Activated naive CD8-positive, alpha-beta T cell treated with anti-CD3 and anti-CD28 coated beads for 36 hours (primary cell): ENCODE measurements at regions not wholly inside any gene's neighbourhood (a gene's known extent, or its start where the extent isn't known, plus 50 kb on each side); places are given as distances from the start of the nearest gene placed in this dataset.

Experiments
- DNase-seq: peaks from one replicate; pipeline ENCODE4 v3.0.0; 2021
- H3K27ac Mint-ChIP-seq: one replicate; pipeline ENCODE4 v1.8.0; 2022; ENCODE audit warnings: mild to moderate bottlenecking, moderate library complexity, mixed read lengths
- H3K27me3 Mint-ChIP-seq: one replicate; pipeline ENCODE4 v1.8.0; 2022; ENCODE audit warnings: mild to moderate bottlenecking, mixed read lengths
- H3K36me3 Mint-ChIP-seq: one replicate; pipeline ENCODE4 v1.8.0; 2021; ENCODE audit warnings: mild to moderate bottlenecking, mixed read lengths
- H3K4me1 Mint-ChIP-seq: one replicate; pipeline ENCODE4 v1.8.0; 2021; ENCODE audit warnings: mixed read lengths
- H3K4me3 Mint-ChIP-seq: one replicate; pipeline ENCODE4 v1.8.0; 2022; ENCODE audit warnings: mild to moderate bottlenecking, moderate library complexity, mixed read lengths
- H3K9me3 Mint-ChIP-seq: one replicate; pipeline ENCODE4 v1.8.0; 2022; ENCODE audit warnings: mixed read lengths

GRCh38 chr1:244237445-244237844 lies 186.4 kb downstream of the ZBTB18 start:
- peaks cover 6% of the 10 kb centered on the region for H3K4me1 Mint-ChIP-seq
- H3K9me3 Mint-ChIP-seq, result no peaks in the 10 kb centered on the region
- DNase-seq, result no peak
- H3K36me3 Mint-ChIP-seq, result no peaks in the 10 kb centered on the region
- H3K4me3 Mint-ChIP-seq, result no peak overlapping the region
- no peaks in the 10 kb centered on the region for H3K27me3 Mint-ChIP-seq
- H3K27ac Mint-ChIP-seq, result no peak overlapping the region

- H3K4me1 Mint-ChIP-seq, result peaks cover 9% of the 10 kb centered on the region
Measured at GRCh38 chr1:244239261-244239770, 188.2 kb downstream of the ZBTB18 start.

GRCh38 chr1:244241438-244241837 lies 190.4 kb downstream of the ZBTB18 start:
- no peaks in the 10 kb centered on the region for H3K36me3 Mint-ChIP-seq
- peaks cover 9% of the 10 kb centered on the region for H3K4me1 Mint-ChIP-seq
- H3K27me3 Mint-ChIP-seq, result no peaks in the 10 kb centered on the region
- no peak overlapping the region for H3K27ac Mint-ChIP-seq
- no peak overlapping the region for H3K4me3 Mint-ChIP-seq
- H3K9me3 Mint-ChIP-seq, result no peaks in the 10 kb centered on the region
- no peak for DNase-seq

More at GRCh38 chr1:244239261-244239770, 188.2 kb downstream of the ZBTB18 start:
- no peak for DNase-seq
- H3K27ac Mint-ChIP-seq, result no peak overlapping the region
- no peaks in the 10 kb centered on the region for H3K9me3 Mint-ChIP-seq
- no peak overlapping the region for H3K4me3 Mint-ChIP-seq
- no peaks in the 10 kb centered on the region for H3K36me3 Mint-ChIP-seq
- H3K27me3 Mint-ChIP-seq, result no peaks in the 10 kb centered on the region

GRCh38 chr1:244242446-244242845 lies 191.4 kb downstream of the ZBTB18 start:
- DNase-seq, result no peak
- H3K4me1 Mint-ChIP-seq, result peaks cover 9% of the 10 kb centered on the region
- H3K9me3 Mint-ChIP-seq, result no peaks in the 10 kb centered on the region
- H3K4me3 Mint-ChIP-seq, result no peak overlapping the region
- no peaks in the 10 kb centered on the region for H3K36me3 Mint-ChIP-seq
- no peak overlapping the region for H3K27ac Mint-ChIP-seq
- H3K27me3 Mint-ChIP-seq, result no peaks in the 10 kb centered on the region

GRCh38 chr1:244246334-244246733 lies 195.3 kb downstream of the ZBTB18 start:
- H3K4me3 Mint-ChIP-seq, result no peak overlapping the region
- no peak overlapping the region for H3K27ac Mint-ChIP-seq
- H3K27me3 Mint-ChIP-seq, result no peaks in the 10 kb centered on the region
- no peaks in the 10 kb centered on the region for H3K9me3 Mint-ChIP-seq
- peaks cover 5% of the 10 kb centered on the region for H3K4me1 Mint-ChIP-seq
- no peaks in the 10 kb centered on the region for H3K36me3 Mint-ChIP-seq
- no peak for DNase-seq

- no peak for DNase-seq
- no peaks in the 10 kb centered on the region for H3K9me3 Mint-ChIP-seq
- no peak overlapping the region for H3K4me3 Mint-ChIP-seq
- no peak overlapping the region for H3K27ac Mint-ChIP-seq
- H3K4me1 Mint-ChIP-seq, result no peaks in the 10 kb centered on the region
- no peaks in the 10 kb centered on the region for H3K27me3 Mint-ChIP-seq
- no peaks in the 10 kb centered on the region for H3K36me3 Mint-ChIP-seq
Measured at GRCh38 chr1:244248426-244248825, 197.3 kb downstream of the ZBTB18 start.

- H3K9me3 Mint-ChIP-seq, result no peaks in the 10 kb centered on the region
- no peaks in the 10 kb centered on the region for H3K27me3 Mint-ChIP-seq
- no peaks in the 10 kb centered on the region for H3K36me3 Mint-ChIP-seq
- H3K27ac Mint-ChIP-seq, result no peak overlapping the region
- DNase-seq, result no peak
- no peak overlapping the region for H3K4me3 Mint-ChIP-seq
- no peaks in the 10 kb centered on the region for H3K4me1 Mint-ChIP-seq
Measured at GRCh38 chr1:244252211-244252610, 199.5 kb downstream of the ADSS2 start.

- no peak for DNase-seq
Measured at GRCh38 chr1:244254467-244254866, 197.2 kb downstream of the ADSS2 start.

GRCh38 chr1:244255426-244255965 lies 196.2 kb downstream of the ADSS2 start:
- Mint-ChIP-seq H3K27me3 (no peaks in the 10 kb centered on the region), H3K9me3 (no peaks in the 10 kb centered on the region)
- no peak for DNase-seq

More at GRCh38 chr1:244254467-244254866, 197.2 kb downstream of the ADSS2 start:
- H3K9me3 Mint-ChIP-seq, result no peaks in the 10 kb centered on the region
- no peaks in the 10 kb centered on the region for H3K4me1 Mint-ChIP-seq
- no peak overlapping the region for H3K4me3 Mint-ChIP-seq
- no peaks in the 10 kb centered on the region for H3K27me3 Mint-ChIP-seq
- H3K27ac Mint-ChIP-seq, result no peak overlapping the region
- no peaks in the 10 kb centered on the region for H3K36me3 Mint-ChIP-seq

GRCh38 chr1:244256086-244256676 lies 195.5 kb downstream of the ADSS2 start:
- Mint-ChIP-seq H3K4me1 (no peaks in the 10 kb centered on the region), H3K27ac (no peak overlapping the region), H3K36me3 (no peaks in the 10 kb centered on the region), H3K27me3 (peaks cover 2% of the 10 kb centered on the region), H3K4me3 (no peak overlapping the region), H3K9me3 (no peaks in the 10 kb centered on the region)
- DNase-seq, result no peak

More at GRCh38 chr1:244255426-244255965, 196.2 kb downstream of the ADSS2 start:
- no peak overlapping the region for H3K27ac Mint-ChIP-seq
- no peak overlapping the region for H3K4me3 Mint-ChIP-seq
- H3K36me3 Mint-ChIP-seq, result no peaks in the 10 kb centered on the region
- H3K4me1 Mint-ChIP-seq, result no peaks in the 10 kb centered on the region

GRCh38 chr1:244264163-244264562 lies 187.5 kb downstream of the ADSS2 start:
- Mint-ChIP-seq H3K27ac (no peak overlapping the region), H3K27me3 (peaks cover 3% of the 10 kb centered on the region), H3K9me3 (no peaks in the 10 kb centered on the region), H3K4me3 (no peak overlapping the region), H3K4me1 (no peaks in the 10 kb centered on the region), H3K36me3 (no peaks in the 10 kb centered on the region)
- no peak for DNase-seq

- Mint-ChIP-seq H3K9me3 (peaks cover 2% of the 10 kb centered on the region), H3K4me1 (no peaks in the 10 kb centered on the region), H3K36me3 (no peaks in the 10 kb centered on the region), H3K27ac (no peak overlapping the region), H3K4me3 (no peak overlapping the region), H3K27me3 (peaks cover 3% of the 10 kb centered on the region)
- DNase-seq, result no peak
Measured at GRCh38 chr1:244265507-244265906, 186.2 kb downstream of the ADSS2 start.

- no peak for DNase-seq
- Mint-ChIP-seq H3K9me3 (peaks cover 6% of the 10 kb centered on the region), H3K4me3 (no peak overlapping the region), H3K27ac (no peak overlapping the region), H3K27me3 (no peaks in the 10 kb centered on the region), H3K36me3 (no peaks in the 10 kb centered on the region), H3K4me1 (peaks cover 6% of the 10 kb centered on the region)
Measured at GRCh38 chr1:244269169-244269568, 182.5 kb downstream of the ADSS2 start.

- DNase-seq, result no peak
- Mint-ChIP-seq H3K27me3 (no peaks in the 10 kb centered on the region), H3K4me3 (no peak overlapping the region), H3K36me3 (no peaks in the 10 kb centered on the region), H3K4me1 (peaks cover 6% of the 10 kb centered on the region), H3K9me3 (peaks cover 6% of the 10 kb centered on the region), H3K27ac (no peak overlapping the region)
Measured at GRCh38 chr1:244271004-244271403, 180.7 kb downstream of the ADSS2 start.

GRCh38 chr1:244271691-244272308 lies 179.9 kb downstream of the ADSS2 start:
- Mint-ChIP-seq H3K27ac (no peak overlapping the region), H3K36me3 (no peaks in the 10 kb centered on the region), H3K4me3 (no peak overlapping the region), H3K27me3 (no peaks in the 10 kb centered on the region), H3K4me1 (peaks cover 6% of the 10 kb centered on the region), H3K9me3 (peaks cover 6% of the 10 kb centered on the region)
- no peak for DNase-seq
